ENCODE measurements at regions not wholly inside any gene's neighbourhood (a gene's known extent, or its start where the extent isn't known, plus 50 kb on each side); places are given as distances from the start of the nearest gene placed in this dataset.

- H3K9me3 ChIP-seq (replicated peaks; ENCODE audit: control insufficient read depth, insufficient read depth, low read length), result no peaks in the 10 kb centered on the region
- no peaks in the 10 kb centered on the region for H3K4me1 ChIP-seq (ENCODE audit: control insufficient read depth, insufficient read depth, low read length)
- no peaks in the 10 kb centered on the region for H4K20me1 ChIP-seq (ENCODE audit: control insufficient read depth, insufficient read depth)
- CTCF ChIA-PET, result no interaction called here
- peak; percentile 50 for ATAC-seq
- TF ChIP-seq BHLHE40 (IDR thresholded peaks at IDR 0.05; ENCODE audit: borderline replicate concordance in 1 of 2, low read depth in 2 of 2, low read length in 1 of 2), result peak; percentile 30 to 81; a peak in 3 of 4 replicates
- no peak for TF ChIP-seq EGR1 (IDR thresholded peaks at IDR 0.05; ENCODE audit: borderline replicate concordance in 1 of 2, low read depth in 2 of 2, low read length in 2 of 2)
- TF ChIP-seq TCF7 (IDR thresholded peaks at IDR 0.05; ENCODE audit: borderline replicate concordance), result peak; percentile 80
- 37% methylated on average over 9 of the region's 9 CpGs for WGBS (ENCODE audit: insufficient coverage, insufficient replicate concordance, low lambda C conversion rate, missing lambda C conversion rate)
- H2AFZ ChIP-seq (ENCODE audit: control insufficient read depth, low read depth, low read length), result no peak overlapping the region
- POLR2A ChIA-PET, result interaction anchor here (0.6 kb wide), 1 partner anchor 42 kb away, joined by 3 read pairs; no protein-coding TSS in a partner anchor
- no peaks in the 10 kb centered on the region for H3K36me3 ChIP-seq (ENCODE audit: control insufficient read depth in 2 of 2, insufficient read depth in 2 of 2, low read length in 1 of 2)
- RAD21 ChIA-PET (ENCODE audit: unreplicated experiment), result no interaction called here
- H3K9ac ChIP-seq (ENCODE audit: control insufficient read depth, insufficient read depth, low read length), result no peak overlapping the region
- H3K27me3 ChIP-seq (replicated peaks in 1 of 2; ENCODE audit: control insufficient read depth in 2 of 2, insufficient read depth in 2 of 2, low read length in 1 of 2), result no peaks in the 10 kb centered on the region
- in situ Hi-C loops (cut with MboI), result no loop called here
- FAIRE-seq, result no peak
- intact Hi-C loops (cut with micrococcal nuclease; ENCODE audit: unreplicated experiment), result no loop called here
- SMC1A ChIA-PET (ENCODE audit: uncharacterized antibody, unreplicated experiment), result interaction anchor here (1.2 to 2.9 kb wide), 5 partner anchors 9 to 38 kb away, joined by 3 to 10 read pairs (median 6); no protein-coding TSS in a partner anchor
- no peak overlapping the region for H3K4me3 ChIP-seq
- BruUV-seq (replicated peaks), result no TSS peak
- no peak overlapping the region for H3K27ac ChIP-seq (ENCODE audit: control insufficient read depth, insufficient read depth)
- no peak for DNase-seq (ENCODE audit: low read depth, low spot score)
- H3K4me2 ChIP-seq (ENCODE audit: control insufficient read depth, insufficient read depth), result no peak overlapping the region
- H3K79me2 ChIP-seq (ENCODE audit: control insufficient read depth, insufficient read depth, low read length), result no peaks in the 10 kb centered on the region
These were observed 68.9 kb upstream of the LPAR1 start for GRCh38 chr9:111107141-111107540.

- H3K36me3 ChIP-seq (ENCODE audit: control insufficient read depth in 2 of 2, insufficient read depth in 2 of 2, low read length in 1 of 2), result no peaks in the 10 kb centered on the region
- H3K79me2 ChIP-seq (ENCODE audit: control insufficient read depth, insufficient read depth, low read length), result no peaks in the 10 kb centered on the region
- in situ Hi-C loops (cut with MboI), result no loop called here
- BruUV-seq (replicated peaks), result no TSS peak
- FAIRE-seq (no peak), DNase-seq (ENCODE audit: low read depth, low spot score) (no peak), ATAC-seq (no peak)
- no peak overlapping the region for H3K9ac ChIP-seq (ENCODE audit: control insufficient read depth, insufficient read depth, low read length)
- POLR2A ChIA-PET, result no interaction called here
- RAD21 ChIA-PET (ENCODE audit: unreplicated experiment), result interaction anchor here (0.6 to 1.4 kb wide), 2 partner anchors 66 to 73 kb away, joined by 3 to 4 read pairs; no protein-coding TSS in a partner anchor
- H3K27me3 ChIP-seq (replicated peaks in 1 of 2; ENCODE audit: control insufficient read depth in 2 of 2, insufficient read depth in 2 of 2, low read length in 1 of 2), result no peaks in the 10 kb centered on the region
- no peak for TF ChIP-seq SMC3 (IDR thresholded peaks at IDR 0.05; ENCODE audit: borderline replicate concordance, low read length)
- TF ChIP-seq PAX5 (IDR thresholded peaks at IDR 0.05; ENCODE audit: borderline replicate concordance, low read depth, low read length), result no peak
- CTCF ChIA-PET, result no interaction called here
- WGBS (ENCODE audit: insufficient coverage, insufficient replicate concordance, low lambda C conversion rate, missing lambda C conversion rate), result 52% methylated on average over 6 of the region's 6 CpGs
- SMC1A ChIA-PET (ENCODE audit: uncharacterized antibody, unreplicated experiment), result interaction anchor here (0.8 to 2.9 kb wide), 4 partner anchors 10 to 39 kb away, joined by 3 to 8 read pairs (median 4); no protein-coding TSS in a partner anchor
- no peak overlapping the region for H3K4me2 ChIP-seq (ENCODE audit: control insufficient read depth, insufficient read depth)
- H3K9me3 ChIP-seq (replicated peaks; ENCODE audit: control insufficient read depth, insufficient read depth, low read length), result no peaks in the 10 kb centered on the region
- H3K4me3 ChIP-seq, result no peak overlapping the region
- H2AFZ ChIP-seq (ENCODE audit: control insufficient read depth, low read depth, low read length), result no peak overlapping the region
- no peak overlapping the region for H3K27ac ChIP-seq (ENCODE audit: control insufficient read depth, insufficient read depth)
- no peaks in the 10 kb centered on the region for H3K4me1 ChIP-seq (ENCODE audit: control insufficient read depth, insufficient read depth, low read length)
- intact Hi-C loops (cut with micrococcal nuclease; ENCODE audit: unreplicated experiment), result no loop called here
- no peaks in the 10 kb centered on the region for H4K20me1 ChIP-seq (ENCODE audit: control insufficient read depth, insufficient read depth)
These were observed 67.9 kb upstream of the LPAR1 start for GRCh38 chr9:111106202-111106601.

All from GM12878 (cell line).